ENCODE measurements at regions not wholly inside any gene's neighbourhood (a gene's known extent, or its start where the extent isn't known, plus 50 kb on each side); places are given as distances from the start of the nearest gene placed in this dataset.

DNA sequence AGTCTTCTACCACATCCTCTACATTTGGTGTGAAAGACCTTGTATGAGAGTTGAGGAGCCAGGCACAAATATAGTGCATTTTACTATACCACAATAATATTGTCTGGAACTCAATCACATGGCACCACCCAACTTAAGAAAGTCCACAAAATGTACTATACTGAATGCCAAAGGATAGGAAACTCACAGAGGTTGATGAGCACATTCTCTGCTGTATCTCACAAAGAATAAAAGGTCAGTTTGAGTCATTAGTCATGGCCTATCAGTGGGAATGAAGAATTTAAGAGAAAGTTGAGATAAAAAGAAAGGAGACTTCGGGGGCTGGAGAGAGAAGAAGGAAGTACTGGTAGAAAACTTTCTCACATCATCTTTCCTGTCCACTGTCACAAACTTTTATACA, 134.3 kb downstream of the RDH14 start:
- TF ChIP-seq, protein P1, sequence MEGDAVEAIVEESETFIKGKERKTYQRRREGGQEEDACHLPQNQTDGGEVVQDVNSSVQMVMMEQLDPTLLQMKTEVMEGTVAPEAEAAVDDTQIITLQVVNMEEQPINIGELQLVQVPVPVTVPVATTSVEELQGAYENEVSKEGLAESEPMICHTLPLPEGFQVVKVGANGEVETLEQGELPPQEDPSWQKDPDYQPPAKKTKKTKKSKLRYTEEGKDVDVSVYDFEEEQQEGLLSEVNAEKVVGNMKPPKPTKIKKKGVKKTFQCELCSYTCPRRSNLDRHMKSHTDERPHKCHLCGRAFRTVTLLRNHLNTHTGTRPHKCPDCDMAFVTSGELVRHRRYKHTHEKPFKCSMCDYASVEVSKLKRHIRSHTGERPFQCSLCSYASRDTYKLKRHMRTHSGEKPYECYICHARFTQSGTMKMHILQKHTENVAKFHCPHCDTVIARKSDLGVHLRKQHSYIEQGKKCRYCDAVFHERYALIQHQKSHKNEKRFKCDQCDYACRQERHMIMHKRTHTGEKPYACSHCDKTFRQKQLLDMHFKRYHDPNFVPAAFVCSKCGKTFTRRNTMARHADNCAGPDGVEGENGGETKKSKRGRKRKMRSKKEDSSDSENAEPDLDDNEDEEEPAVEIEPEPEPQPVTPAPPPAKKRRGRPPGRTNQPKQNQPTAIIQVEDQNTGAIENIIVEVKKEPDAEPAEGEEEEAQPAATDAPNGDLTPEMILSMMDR (IDR thresholded peaks at IDR 0.05) = no peak
- no peak for TF ChIP-seq POLR2A (IDR thresholded peaks at IDR 0.05)
